Midbrain (tissue), 1 donor: ENCODE measurements at regions not wholly inside any gene's neighbourhood (a gene's known extent, or its start where the extent isn't known, plus 50 kb on each side); places are given as distances from the start of the nearest gene placed in this dataset.
"Not testable (repeated sequence)": the region's sequence is repeated elsewhere in the genome, so short reads cannot be mapped to it uniquely, and the experiment has no call there.

Experiments
- DNase-seq: peaks from one replicate; lab custom pipeline; 2025; lab: John Stamatoyannopoulos, UW

GRCh38 chr20:5492937-5493336 is 117.9 kb downstream of the GPCPD1 start:
- no peak for DNase-seq

DNA sequence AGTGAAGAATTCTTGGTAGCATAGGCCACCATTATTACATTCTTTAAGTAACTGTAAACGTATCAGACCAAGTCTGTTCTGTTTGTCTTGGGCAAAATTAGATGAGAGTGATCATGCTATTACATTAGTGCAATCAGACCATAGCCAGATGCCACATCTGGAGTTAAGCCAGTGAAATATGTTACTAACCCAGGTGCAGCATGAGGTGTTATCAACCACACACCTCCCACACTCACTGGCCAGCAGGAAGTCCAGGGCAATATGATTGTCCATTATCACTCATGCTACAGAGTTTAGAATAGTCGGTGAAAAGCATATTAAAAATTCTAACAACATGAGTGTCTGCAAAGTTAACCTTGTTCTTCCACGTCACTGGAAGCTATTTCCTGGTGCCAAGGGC is 119.4 kb downstream of the GPCPD1 start:
- DNase-seq = no peak

GRCh38 chr20:5489601-5490000 is 121.2 kb downstream of the GPCPD1 start:
- DNase-seq = no peak

GRCh38 chr20:5488823-5489222 is 122.0 kb downstream of the GPCPD1 start:
- no peak for DNase-seq

DNA sequence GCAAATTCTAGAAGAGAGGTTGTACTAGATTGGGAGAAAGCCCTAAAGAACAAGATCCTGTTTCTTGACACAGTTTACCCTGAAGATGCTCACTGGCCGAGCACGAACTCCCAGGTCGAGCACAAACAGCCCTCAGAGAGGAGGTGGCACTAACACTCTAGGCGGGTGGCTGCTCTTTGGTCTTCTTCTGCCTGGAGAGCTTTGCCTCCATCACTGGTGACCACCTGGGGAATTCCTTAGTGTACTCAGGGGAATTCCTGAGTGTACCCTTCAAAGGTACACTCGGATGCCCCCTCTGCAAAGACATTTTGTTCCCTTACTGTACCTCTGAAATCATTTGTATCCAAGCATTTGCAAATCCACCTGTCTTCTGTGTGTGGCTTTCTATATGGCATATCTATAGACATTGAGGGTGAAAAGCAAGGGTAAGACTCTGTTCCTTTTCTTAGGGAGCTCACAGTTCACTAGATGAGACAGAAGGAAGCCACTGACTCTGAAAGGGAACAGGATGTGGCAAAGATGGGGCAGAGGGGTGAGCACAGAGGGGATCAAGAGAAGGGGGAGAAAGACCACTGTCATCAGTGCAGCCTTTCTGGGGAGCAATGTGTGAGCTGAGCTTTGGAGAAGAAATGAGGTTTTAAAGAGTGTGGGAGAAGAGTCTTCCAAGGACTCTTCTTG is 124.3 kb downstream of the GPCPD1 start:
- DNase-seq = no peak

- DNase-seq = no peak
Observed at GRCh38 chr20:5484926-5485325, 125.9 kb downstream of the GPCPD1 start.

- DNase-seq = no peak
Observed at GRCh38 chr20:5484346-5484745, 126.5 kb downstream of the GPCPD1 start.

DNA sequence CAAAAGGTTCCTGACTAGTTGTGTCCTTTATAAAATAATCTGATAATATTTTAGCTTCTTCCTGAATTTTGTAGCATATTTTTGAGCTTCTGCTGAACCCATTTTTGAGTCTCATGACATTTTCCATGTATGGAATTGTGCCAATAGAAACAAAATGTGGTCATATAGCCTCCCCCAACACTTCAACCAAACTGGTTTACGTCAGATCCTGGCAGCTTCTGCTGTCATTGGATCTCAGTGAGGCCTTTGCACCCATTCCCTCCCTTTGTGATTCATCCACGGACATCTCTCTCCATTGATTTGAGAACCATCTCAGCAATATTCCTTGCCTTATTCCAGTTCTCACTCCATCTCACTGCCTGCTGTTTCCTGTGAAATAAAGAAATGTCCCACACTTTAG is 128.0 kb downstream of the GPCPD1 start:
- DNase-seq = no peak

DNA sequence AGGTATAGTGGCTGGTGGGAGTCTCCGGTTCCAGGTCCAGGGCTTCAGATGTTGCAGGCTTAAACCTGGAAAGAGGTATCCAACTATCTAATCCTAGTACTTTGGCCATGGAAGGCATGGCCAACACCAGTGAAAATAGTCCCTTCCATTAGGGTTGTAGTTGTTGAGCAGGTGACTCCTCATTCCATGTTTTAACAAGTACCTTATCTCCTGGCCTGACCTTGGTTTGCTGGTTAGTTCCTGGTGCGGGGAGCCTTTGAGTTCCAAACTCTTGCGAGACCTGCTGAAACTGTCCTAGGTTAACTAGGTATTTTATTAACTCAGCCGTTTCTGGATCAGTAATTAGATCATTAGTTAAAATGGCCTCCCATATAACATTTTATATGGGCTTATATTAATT is 128.9 kb downstream of the GPCPD1 start:
- DNase-seq = no peak

GRCh38 chr20:5480824-5481600 is 129.8 kb downstream of the GPCPD1 start:
- no peak for DNase-seq

DNA sequence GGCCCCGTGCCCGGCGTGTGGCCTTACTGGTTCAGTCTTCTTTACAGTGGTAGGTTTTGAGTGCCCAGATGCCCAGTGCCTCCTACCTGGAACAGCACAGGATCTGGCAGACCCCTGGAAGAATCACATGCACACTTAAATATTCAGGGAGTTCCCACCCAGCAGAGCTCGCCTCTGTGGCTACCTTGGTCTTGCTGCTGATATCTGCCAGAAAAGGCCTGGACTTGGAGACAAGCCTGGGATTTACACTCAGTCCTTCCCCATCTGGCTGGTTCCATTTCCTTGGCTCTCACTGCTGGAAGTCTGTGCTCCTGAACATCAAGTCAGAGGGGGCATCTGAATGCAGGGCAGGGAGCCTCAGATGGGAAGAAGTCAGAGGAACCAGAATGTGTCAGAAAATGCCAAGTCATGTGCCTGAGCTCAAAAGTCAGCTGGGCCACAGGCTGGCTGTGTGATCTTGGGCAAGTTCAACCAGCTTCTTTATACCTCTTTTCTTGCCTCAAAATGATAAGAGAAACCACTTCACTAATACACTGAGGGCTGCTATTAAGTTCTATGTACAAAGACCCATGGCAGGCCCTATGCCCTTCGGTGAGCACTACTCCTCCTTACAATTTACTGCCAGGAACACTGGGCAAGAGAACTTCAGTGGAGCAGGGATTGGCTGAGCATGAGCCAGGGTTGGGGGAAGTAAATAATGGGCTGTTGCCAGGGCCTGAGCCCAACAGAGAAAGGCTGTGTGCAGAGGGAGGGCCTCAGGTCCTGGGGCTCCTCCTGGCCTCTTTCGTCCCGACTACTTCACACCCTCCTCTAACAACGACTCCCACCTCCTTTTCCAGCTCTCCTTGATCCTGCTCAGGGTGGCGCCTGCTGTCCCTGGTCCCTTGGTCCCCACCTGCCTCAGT is 135.9 kb downstream of the GPCPD1 start:
- DNase-seq = peak; percentile 18

GRCh38 chr20:5471866-5472265 is 138.9 kb downstream of the GPCPD1 start:
- not testable (repeated sequence) for DNase-seq

GRCh38 chr20:5471368-5471767 is 139.4 kb downstream of the GPCPD1 start:
- DNase-seq = no peak

DNA sequence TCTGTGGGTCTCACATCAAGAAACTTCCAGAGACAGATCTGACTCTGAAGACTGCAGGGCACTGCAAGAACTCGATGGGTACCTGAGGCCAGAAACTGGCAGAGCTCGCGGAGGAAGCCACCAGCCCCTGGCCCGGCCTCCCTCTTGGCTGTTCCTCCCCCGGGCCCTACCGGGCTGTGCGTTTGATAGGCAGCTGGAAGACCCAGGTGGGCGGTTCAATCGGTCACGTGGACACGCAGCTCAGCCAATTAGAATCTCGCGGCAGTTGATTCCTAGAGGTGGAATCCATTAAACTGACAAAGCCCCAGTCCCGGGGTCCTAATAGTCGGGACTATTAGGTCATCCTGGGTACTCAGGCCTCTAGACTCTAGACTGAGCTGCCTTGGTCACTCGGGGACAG is 139.9 kb downstream of the GPCPD1 start:
- no peak for DNase-seq

DNA sequence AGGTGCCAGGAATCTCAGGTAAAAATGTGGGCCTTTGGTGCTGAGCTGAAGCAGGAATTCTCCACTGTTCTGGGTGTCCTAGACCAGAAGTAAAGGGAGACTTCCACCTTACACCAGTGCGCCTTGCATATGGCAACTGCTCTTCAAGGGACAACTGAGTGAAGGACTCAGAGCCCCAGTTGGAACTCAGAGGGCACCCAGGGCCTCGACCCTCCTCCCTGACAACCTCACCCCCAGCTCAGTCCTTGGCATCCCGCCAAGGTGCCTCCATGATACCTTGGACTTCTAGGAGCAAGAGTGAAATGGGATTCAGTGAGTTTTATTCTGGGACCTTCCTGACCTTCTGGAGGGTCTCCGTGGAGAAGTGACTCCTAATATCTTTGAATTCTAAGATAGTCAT is 140.3 kb downstream of the GPCPD1 start:
- DNase-seq = no peak

- DNase-seq = no peak
Observed at GRCh38 chr20:5469111-5469510, 141.7 kb downstream of the GPCPD1 start.

DNA sequence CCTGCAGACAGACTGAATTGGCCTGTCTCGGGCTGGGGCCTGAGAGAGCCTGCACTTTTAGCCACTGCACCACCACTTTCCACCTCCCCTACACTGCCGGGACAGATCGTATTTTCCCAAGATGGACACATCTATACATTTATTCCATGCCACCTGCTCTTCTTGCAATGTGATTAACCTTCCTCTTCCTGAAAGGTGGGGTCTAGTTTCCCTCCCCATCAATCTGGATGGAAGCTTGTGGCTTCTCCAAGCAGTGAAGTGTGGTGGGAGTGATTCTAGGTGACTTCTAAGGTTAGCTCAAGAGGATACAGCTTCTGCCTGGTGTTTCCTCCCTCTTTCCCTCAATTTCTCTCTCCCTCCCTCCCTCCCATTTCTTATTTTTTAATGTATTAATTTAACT is 143.7 kb downstream of the GPCPD1 start:
- DNase-seq = no peak

DNA sequence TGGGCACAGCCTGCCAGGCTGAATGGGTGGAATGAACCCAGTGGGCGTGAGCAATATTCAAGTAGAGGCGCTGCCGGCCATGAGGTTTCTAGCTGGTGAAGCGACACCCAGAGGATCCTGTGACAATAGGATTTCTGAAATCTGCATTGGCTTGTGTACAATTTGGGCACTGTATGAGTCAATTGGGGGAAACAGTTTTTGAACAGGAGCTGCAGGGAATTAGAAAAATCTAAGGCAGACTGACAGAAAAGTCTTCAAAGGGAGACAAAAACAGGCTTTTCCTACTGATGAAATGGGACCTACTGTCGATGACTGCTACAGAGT is 145.2 kb downstream of the GPCPD1 start:
- DNase-seq = no peak

DNA sequence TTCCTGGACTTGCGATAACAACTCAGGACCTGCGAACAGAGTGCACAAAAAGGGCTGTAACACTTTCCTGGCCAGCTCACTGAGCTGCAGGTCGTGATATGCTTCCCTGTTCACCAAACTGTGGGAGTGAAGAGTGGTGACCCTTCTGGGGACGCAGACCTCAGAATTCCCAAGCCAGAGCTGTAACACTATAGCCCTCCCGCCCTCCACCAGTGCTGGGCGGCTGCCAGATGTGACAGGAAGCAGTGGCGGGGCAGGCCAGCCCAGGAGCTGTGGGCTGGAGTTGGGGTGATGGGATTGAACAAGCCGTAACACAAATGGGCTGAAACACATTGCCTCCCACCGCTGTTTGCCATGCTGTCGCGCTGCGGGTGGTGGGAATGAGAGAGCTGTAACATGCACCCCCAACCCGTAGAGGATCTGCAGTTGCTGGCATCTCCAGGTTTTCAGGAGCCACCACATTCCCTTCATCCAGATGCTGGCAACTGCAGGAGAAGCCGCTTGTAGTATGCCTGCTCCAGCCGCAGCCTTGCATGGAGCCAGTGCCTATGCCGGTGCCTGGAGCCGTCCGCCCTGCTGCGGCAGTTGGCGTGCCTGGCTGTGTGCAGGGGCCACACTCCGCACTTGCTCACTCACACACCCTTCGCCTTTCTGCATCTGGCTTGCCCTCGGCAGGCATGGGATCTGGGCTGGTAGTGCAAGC is 145.8 kb downstream of the GPCPD1 start:
- no peak for DNase-seq

DNA sequence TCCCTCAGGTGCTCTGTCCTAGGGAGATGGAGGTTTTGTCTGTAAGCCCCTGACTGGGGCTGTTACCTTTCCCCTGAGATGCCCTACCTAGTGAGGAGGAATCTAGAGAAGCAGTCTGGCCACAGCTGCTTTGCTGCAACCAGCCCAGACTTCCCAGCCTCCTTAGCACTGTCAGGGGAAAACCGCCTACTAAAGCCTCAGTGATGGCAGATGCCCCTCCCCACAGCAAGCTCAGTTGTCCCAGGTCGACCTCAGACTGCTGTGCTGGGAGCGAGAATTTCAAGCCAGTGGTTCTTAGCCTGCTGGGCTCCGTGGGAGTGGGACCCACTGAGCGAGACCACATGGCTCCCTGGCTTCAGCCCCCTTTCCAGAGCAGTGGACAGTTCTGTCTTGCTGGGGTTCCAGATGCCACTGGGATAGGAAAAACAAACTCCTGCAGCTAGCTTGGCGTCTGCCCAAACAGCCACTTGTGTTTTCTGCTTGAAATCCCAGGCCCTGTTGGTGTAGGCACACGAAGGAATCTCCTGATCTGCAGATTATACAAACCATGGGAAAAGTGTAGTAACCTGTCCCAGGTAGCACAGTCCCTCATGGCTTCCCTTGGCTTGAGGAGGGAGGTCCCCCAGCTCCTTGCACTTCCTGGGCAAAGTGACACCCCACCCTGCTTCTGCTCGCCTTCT is 146.4 kb upstream of the PROKR2 start:
- no peak for DNase-seq

DNA sequence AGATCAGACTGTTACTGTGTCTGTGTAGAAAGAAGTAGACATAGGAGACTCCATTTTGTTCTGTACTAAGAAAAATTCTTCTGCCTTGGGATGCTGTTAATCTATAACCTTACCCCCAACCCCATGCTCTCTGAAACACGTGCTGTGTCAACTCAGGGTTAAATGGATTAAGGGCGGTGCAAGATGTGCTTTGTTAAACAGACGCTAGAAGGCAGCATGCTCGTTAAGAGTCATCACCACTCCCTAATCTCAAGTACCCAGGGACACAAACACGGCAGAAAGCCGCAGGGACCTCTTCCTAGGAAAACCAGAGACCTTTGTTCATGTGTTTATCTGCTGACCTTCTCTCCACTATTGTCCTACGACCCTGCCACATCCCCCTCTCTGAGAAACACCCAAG is 137.0 kb upstream of the PROKR2 start:
- DNase-seq = not testable (repeated sequence)

GRCh38 chr20:5453316-5453715 is 136.6 kb upstream of the PROKR2 start:
- DNase-seq = not testable (repeated sequence)
